ENCODE measurements at regions not wholly inside any gene's neighbourhood (a gene's known extent, or its start where the extent isn't known, plus 50 kb on each side); places are given as distances from the start of the nearest gene placed in this dataset.

GRCh38 chr7:138342990-138343389 lies 117.1 kb upstream of the TRIM24 start:
- CTCF ChIA-PET, result no interaction called here
- POLR2A ChIA-PET, result no interaction called here
- H3K36me3 ChIP-seq (ENCODE audit: control insufficient read depth, insufficient read depth, low read length), result no peaks in the 10 kb centered on the region
- H3K4me3 ChIP-seq (ENCODE audit: low read depth, low read length), result no peak overlapping the region
- no peak for DNase-seq (ENCODE audit: low read depth)
- TF ChIP-seq CTCF (IDR thresholded peaks at IDR 0.05; ENCODE audit: insufficient read depth, low read depth, low read length), result no peak
- no peaks in the 10 kb centered on the region for H3K27me3 ChIP-seq (ENCODE audit: control insufficient read depth, insufficient read depth, low read length)

DNA sequence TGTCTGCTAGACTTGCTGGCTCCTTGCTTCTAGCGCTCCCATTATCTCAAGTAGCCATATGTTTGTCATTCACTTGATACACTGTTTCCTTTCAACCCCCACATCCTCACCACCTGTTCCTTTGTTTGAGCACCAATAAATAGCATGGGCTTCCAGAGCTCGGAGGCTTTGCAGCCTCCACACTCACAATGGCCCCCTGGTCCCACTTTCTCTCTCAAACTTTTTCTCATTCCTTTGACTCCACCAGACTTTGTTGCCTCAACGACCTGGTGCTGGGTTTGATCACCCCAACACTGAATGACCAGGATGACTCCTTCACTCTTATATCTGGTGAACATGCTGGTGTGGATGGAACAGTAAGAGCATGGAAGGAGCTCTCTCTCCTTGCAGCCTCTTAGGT lies 114.5 kb upstream of the TRIM24 start:
- no peak overlapping the region for H3K4me3 ChIP-seq (ENCODE audit: low read depth, low read length)
- ChIA-PET CTCF (no interaction called here), POLR2A (no interaction called here)
- no peaks in the 10 kb centered on the region for H3K27me3 ChIP-seq (ENCODE audit: control insufficient read depth, insufficient read depth, low read length)
- no peak for TF ChIP-seq CTCF (IDR thresholded peaks at IDR 0.05; ENCODE audit: insufficient read depth, low read depth, low read length)
- H3K36me3 ChIP-seq (ENCODE audit: control insufficient read depth, insufficient read depth, low read length), result no peaks in the 10 kb centered on the region
- no peak for DNase-seq (ENCODE audit: low read depth)

GRCh38 chr7:138346975-138347374 lies 113.1 kb upstream of the TRIM24 start:
- POLR2A ChIA-PET, result no interaction called here
- CTCF ChIA-PET, result interaction anchor here (0.6 kb wide), 1 partner anchor 40 kb away, joined by 4 read pairs; no protein-coding TSS in a partner anchor
- H3K4me3 ChIP-seq (ENCODE audit: low read depth, low read length), result no peak overlapping the region
- H3K27me3 ChIP-seq (ENCODE audit: control insufficient read depth, insufficient read depth, low read length), result no peaks in the 10 kb centered on the region
- no peak for TF ChIP-seq CTCF (IDR thresholded peaks at IDR 0.05; ENCODE audit: insufficient read depth, low read depth, low read length)
- no peak for DNase-seq (ENCODE audit: low read depth)
- no peaks in the 10 kb centered on the region for H3K36me3 ChIP-seq (ENCODE audit: control insufficient read depth, insufficient read depth, low read length)

- H3K4me3 ChIP-seq (ENCODE audit: low read depth, low read length), result no peak overlapping the region
- H3K27me3 ChIP-seq (ENCODE audit: control insufficient read depth, insufficient read depth, low read length), result no peaks in the 10 kb centered on the region
- DNase-seq (ENCODE audit: low read depth), result no peak
- no peaks in the 10 kb centered on the region for H3K36me3 ChIP-seq (ENCODE audit: control insufficient read depth, insufficient read depth, low read length)
- ChIA-PET CTCF (no interaction called here), POLR2A (no interaction called here)
- no peak for TF ChIP-seq CTCF (IDR thresholded peaks at IDR 0.05; ENCODE audit: insufficient read depth, low read depth, low read length)
Observed at GRCh38 chr7:138349841-138350700, 110.0 kb upstream of the TRIM24 start.

GRCh38 chr7:138350701-138351357 lies 109.2 kb upstream of the TRIM24 start:
- TF ChIP-seq CTCF (IDR thresholded peaks at IDR 0.05; ENCODE audit: insufficient read depth, low read depth, low read length), result no peak

More at GRCh38 chr7:138350701-138351357, 109.2 kb upstream of the TRIM24 start:
- Histone ChIP-seq H3K36me3 (ENCODE audit: control insufficient read depth, insufficient read depth, low read length) (no peaks in the 10 kb centered on the region), H3K4me3 (ENCODE audit: low read depth, low read length) (no peak overlapping the region), H3K27me3 (ENCODE audit: control insufficient read depth, insufficient read depth, low read length) (no peaks in the 10 kb centered on the region)
- ChIA-PET POLR2A (no interaction called here), CTCF (no interaction called here)
- DNase-seq (ENCODE audit: low read depth), result no peak

Measured in BJ (cell line).